H1 (cell line): ENCODE measurements at regions not wholly inside any gene's neighbourhood (a gene's known extent, or its start where the extent isn't known, plus 50 kb on each side); places are given as distances from the start of the nearest gene placed in this dataset.

Source experiments
- CTCF ChIA-PET: fragments of 300-600 bp; sonication (Branson Sonifier 250); formaldehyde crosslinking; loops from one replicate; lab custom pipeline; 2021; ENCODE audit not compliant: partially characterized antibody; lab: Charles Lee
- POLR2A ChIA-PET: fragments of 300-600 bp; sonication (Branson Sonifier 250); formaldehyde crosslinking; loops from one replicate; lab custom pipeline; 2021; ENCODE audit warnings: inconsistent platforms; ENCODE audit not compliant: partially characterized antibody; lab: Charles Lee
- DNase-seq, 2 experiments: peaks; one replicate each; pipeline versions ENCODE4 v3.0.0 to v3.0.0-alpha.2; 2010 to 2022; ENCODE audit warnings: low spot score in 2 of 2, low read depth in 1 of 2, mixed read lengths in 1 of 2
- FAIRE-seq: peaks from 2 replicates; lab custom pipeline; 2011; peaks lifted over from hg19 to GRCh38; lab: Jason Lieb, UNC
- H2AFZ ChIP-seq: 2 replicates; pipeline ENCODE4 v1.8.1; 2012; ENCODE audit warnings: low read length, inconsistent platforms
- H2AK5ac ChIP-seq: 2 replicates; pipeline ENCODE4 v1.6.1; 2013; ENCODE audit warnings: low read depth, low read length
- H2BK120ac ChIP-seq: replicated peaks from 2 replicates; pipeline ENCODE3; 2013; ENCODE audit warnings: low read depth, low read length, inconsistent platforms
- H2BK12ac ChIP-seq: 2 replicates; pipeline ENCODE4 v1.6.1; 2013; ENCODE audit warnings: low read depth, low read length
- H2BK15ac ChIP-seq: 2 replicates; pipeline ENCODE4 v1.6.1; 2013; ENCODE audit warnings: low read length
- H2BK20ac ChIP-seq: 2 replicates; pipeline ENCODE4 v1.6.1; 2013; ENCODE audit warnings: low read length
- H2BK5ac ChIP-seq: 2 replicates; pipeline ENCODE4 v1.6.1; 2013; ENCODE audit warnings: low read depth, low read length
- H3K14ac ChIP-seq: 2 replicates; pipeline ENCODE4 v1.6.1; 2013; ENCODE audit warnings: inconsistent platforms; ENCODE audit not compliant: insufficient read length
- H3K18ac ChIP-seq: 2 replicates; pipeline ENCODE4 v1.6.1; 2013; ENCODE audit warnings: low read length; ENCODE audit errors: extremely low read depth
- H3K23ac ChIP-seq: 2 replicates; pipeline ENCODE4 v1.6.1; 2013; ENCODE audit warnings: inconsistent platforms; ENCODE audit not compliant: insufficient read length
- H3K23me2 ChIP-seq: 2 replicates; pipeline ENCODE4 v1.6.1; 2013; ENCODE audit warnings: low read depth, low read length
- H3K27ac ChIP-seq: 2 replicates; pipeline ENCODE4 v1.6.1; 2011; ENCODE audit warnings: low read depth, low read length, inconsistent platforms
- H3K27me3 ChIP-seq, 4 experiments: replicated peaks in 1 of 4; 1 replicate in 1 of 4; 2 replicates in 3 of 4; pipeline versions ENCODE4 v1.6.1 to v1.8.1; 2011 to 2013; ENCODE audit warnings: low read length in 3 of 4, mild to moderate bottlenecking in 3 of 4, inconsistent platforms in 2 of 4, mixed read lengths in 2 of 4, moderate library complexity in 1 of 4; ENCODE audit not compliant: control insufficient read depth in 3 of 4, insufficient read depth in 3 of 4; ENCODE audit errors: extremely low read depth in 1 of 4
- H3K36me3 ChIP-seq, 4 experiments: 2 replicates each; pipeline versions ENCODE4 v1.6.1 to v1.8.1; 2011 to 2013; ENCODE audit warnings: mild to moderate bottlenecking in 4 of 4, low read length in 3 of 4, moderate library complexity in 2 of 4, control low read depth in 1 of 4, inconsistent platforms in 1 of 4; ENCODE audit not compliant: insufficient read depth in 4 of 4, control insufficient read depth in 2 of 4
- H3K4ac ChIP-seq: replicated peaks from 2 replicates; pipeline ENCODE3; 2013; ENCODE audit warnings: low read length, low read depth, mixed read lengths, inconsistent platforms; ENCODE audit not compliant: insufficient read length
- H3K4me1 ChIP-seq, 4 experiments: replicated peaks in 1 of 4; 1 replicate in 1 of 4; 2 replicates in 3 of 4; pipeline versions ENCODE4 v1.6.1 to v1.8.1; 2011 to 2013; ENCODE audit warnings: low read length in 3 of 4, inconsistent platforms in 2 of 4, mixed read lengths in 1 of 4; ENCODE audit not compliant: insufficient read depth in 4 of 4, control insufficient read depth in 3 of 4
- H3K4me2 ChIP-seq, 2 experiments: 2 replicates each; pipeline versions ENCODE4 v1.6.1 to v1.8.1; 2011 to 2013; ENCODE audit warnings: low read depth in 2 of 2, low read length in 2 of 2, control low read depth in 1 of 2, inconsistent platforms in 1 of 2, mild to moderate bottlenecking in 1 of 2; ENCODE audit not compliant: insufficient read depth in 1 of 2
- H3K4me3 ChIP-seq, 4 experiments: fragments of 200-600, 300-600 bp in 1 of 4; sonication (generic), shearing (Covaris generic), sonication (Bioruptor Twin) in 1 of 4; 2 replicates each; pipeline versions ENCODE4 v1.5.1 to v1.8.1; 2011 to 2016; ENCODE audit warnings: low read length in 4 of 4, low read depth in 3 of 4, control low read depth in 2 of 4, inconsistent platforms in 2 of 4, mild to moderate bottlenecking in 2 of 4, mixed read lengths in 1 of 4, moderate library complexity in 1 of 4; ENCODE audit not compliant: insufficient read depth in 2 of 4; ENCODE audit errors: extremely low read depth in 1 of 4
- H3K56ac ChIP-seq: replicated peaks from 2 replicates; pipeline ENCODE3; 2013; ENCODE audit warnings: low read depth, mild to moderate bottlenecking, mixed read lengths, low read length, inconsistent platforms; ENCODE audit not compliant: insufficient read length
- H3K79me1 ChIP-seq: 2 replicates; pipeline ENCODE4 v1.6.1; 2013; ENCODE audit warnings: low read depth, low read length, control low read depth
- H3K79me2 ChIP-seq, 2 experiments: 2 replicates each; pipeline versions ENCODE4 v1.6.1 to v1.8.1; 2012 to 2013; ENCODE audit warnings: low read length in 2 of 2, mild to moderate bottlenecking in 2 of 2, inconsistent platforms in 1 of 2; ENCODE audit not compliant: insufficient read depth in 2 of 2, control insufficient read depth in 1 of 2
- H3K9ac ChIP-seq, 4 experiments: replicated peaks in 1 of 4; 1 replicate in 1 of 4; 2 replicates in 3 of 4; pipeline versions ENCODE4 v1.6.1 to v1.8.1; 2011 to 2013; ENCODE audit warnings: low read depth in 3 of 4, low read length in 3 of 4, control low read depth in 2 of 4, mild to moderate bottlenecking in 2 of 4, moderate library complexity in 2 of 4, inconsistent platforms in 1 of 4; ENCODE audit errors: extremely low read depth in 1 of 4
- H3K9me3 ChIP-seq, 2 experiments: 2 replicates each; pipeline versions ENCODE4 v1.6.1 to v1.8.1; 2012 to 2013; ENCODE audit warnings: mild to moderate bottlenecking in 2 of 2, moderate library complexity in 2 of 2, control low read depth in 1 of 2, inconsistent platforms in 1 of 2, low read depth in 1 of 2, low read length in 1 of 2, mixed read lengths in 1 of 2; ENCODE audit not compliant: insufficient read depth in 2 of 2
- H4K20me1 ChIP-seq, 2 experiments: replicated peaks in 1 of 2; 2 replicates each; pipeline versions ENCODE3 to v1.8.1; 2011 to 2013; ENCODE audit warnings: inconsistent platforms in 2 of 2, low read length in 2 of 2, mild to moderate bottlenecking in 1 of 2; ENCODE audit not compliant: insufficient read depth in 2 of 2, control insufficient read depth in 1 of 2
- H4K5ac ChIP-seq: 2 replicates; pipeline ENCODE4 v1.6.1; 2013; ENCODE audit warnings: low read length, low read depth, mixed read lengths, inconsistent platforms; ENCODE audit not compliant: insufficient read length
- H4K8ac ChIP-seq: 2 replicates; pipeline ENCODE4 v1.8.0; 2013; ENCODE audit warnings: mild to moderate bottlenecking, moderate library complexity, low read length, inconsistent platforms; ENCODE audit not compliant: insufficient read depth; ENCODE audit errors: extremely low read depth
- H4K91ac ChIP-seq: replicated peaks from 2 replicates; pipeline ENCODE3; 2013; ENCODE audit warnings: low read length, mixed read lengths, inconsistent platforms; ENCODE audit not compliant: insufficient read length
- CREB1 ChIP-seq: IDR thresholded peaks from 2 replicates; pipeline ENCODE4 v1.6.1; 2012; ENCODE audit warnings: inconsistent platforms
- EP300 ChIP-seq, 2 experiments: IDR thresholded peaks; 1 replicate in 1 of 2; 2 replicates in 1 of 2; pipeline ENCODE4 v1.6.1; 2011 to 2012; ENCODE audit warnings: low read depth in 2 of 2, low read length in 2 of 2, mild to moderate bottlenecking in 2 of 2, borderline replicate concordance in 1 of 2, inconsistent platforms in 1 of 2, moderate library complexity in 1 of 2
- EZH2 ChIP-seq: fragments of 200-600 bp; sonication (generic); IDR thresholded peaks from 2 replicates; pipeline ENCODE4 v1.7.1; 2012; ENCODE audit warnings: low read depth, mild to moderate bottlenecking, moderate library complexity, low read length, inconsistent platforms; ENCODE audit not compliant: severe bottlenecking
- JUN ChIP-seq: IDR thresholded peaks from 2 replicates; pipeline ENCODE4 v1.6.1; 2011; ENCODE audit warnings: low read depth, mild to moderate bottlenecking, improper control_type of control experiment, low read length
- KDM4A ChIP-seq: IDR thresholded peaks from one replicate; pipeline ENCODE4 v1.7.1; 2012; ENCODE audit warnings: low read depth, mild to moderate bottlenecking, moderate library complexity, low read length, inconsistent platforms; ENCODE audit not compliant: severe bottlenecking
- NANOG ChIP-seq: IDR thresholded peaks from 2 replicates; pipeline ENCODE4 v1.6.1; 2011; ENCODE audit warnings: low read length, low read depth, mild to moderate bottlenecking, inconsistent platforms; ENCODE audit not compliant: insufficient read depth, poor library complexity, severe bottlenecking
- NRF1 ChIP-seq: IDR thresholded peaks from 2 replicates; pipeline ENCODE4 v1.6.1; 2011; ENCODE audit warnings: mild to moderate bottlenecking, low read depth, low read length, improper control_type of control experiment
- PHF8 ChIP-seq: fragments of 200-600 bp; sonication (generic); conservative IDR thresholded peaks from 2 replicates; pipeline ENCODE4 v1.7.1; 2012; ENCODE audit warnings: low read depth, mild to moderate bottlenecking, inconsistent platforms, low read length, moderate library complexity
- POLR2A ChIP-seq, 2 experiments: IDR thresholded peaks; 1 replicate in 1 of 2; 2 replicates in 1 of 2; pipeline ENCODE4 v1.6.1; 2011; ENCODE audit warnings: low read depth in 2 of 2, low read length in 2 of 2, mild to moderate bottlenecking in 2 of 2; ENCODE audit errors: control extremely low read depth in 1 of 2
- RFX5 ChIP-seq: IDR thresholded peaks from 2 replicates; pipeline ENCODE4 v1.6.1; 2011; ENCODE audit warnings: low read depth, low read length, improper control_type of control experiment, borderline replicate concordance
- RNF2 ChIP-seq: fragments of 200-900, 300-1000 bp; sonication (generic); IDR thresholded peaks from 2 replicates; pipeline ENCODE4 v1.7.1; 2016; ENCODE audit warnings: borderline replicate concordance, low read depth, mild to moderate bottlenecking, antibody characterized with exemption, low read length; ENCODE audit not compliant: poor library complexity, severe bottlenecking; ENCODE audit errors: missing control alignments
- TAF7 ChIP-seq: optimal IDR thresholded peaks from 2 replicates; pipeline ENCODE3; 2011; ENCODE audit warnings: low read depth, mild to moderate bottlenecking, inconsistent platforms, low read length, moderate library complexity, borderline replicate concordance
- TBP ChIP-seq: IDR thresholded peaks from 2 replicates; pipeline ENCODE4 v1.6.1; 2011; ENCODE audit warnings: low read depth, low read length, improper control_type of control experiment
- WGBS, 2 experiments: shearing (Covaris generic) in 1 of 2; methylation state at CpG; one replicate each; pipeline versions ENCODE4 v1.1.6 to v1.1.7; 2013 to 2015; ENCODE audit warnings: low lambda C conversion rate in 2 of 2, mixed read lengths in 2 of 2, inconsistent platforms in 1 of 2, low coverage in 1 of 2, missing lambda C conversion rate in 1 of 2; ENCODE audit not compliant: insufficient replicate concordance in 2 of 2, insufficient coverage in 1 of 2, insufficient read length in 1 of 2; ENCODE audit errors: extremely low coverage in 1 of 2, missing lambda C conversion rate in 1 of 2; 5-methylcytosine and 5-hydroxymethylcytosine counted together

GRCh38 chrX:42399632-42400024 lies 378.3 kb downstream of the PPP1R2C start:
- FAIRE-seq (no peak), DNase-seq (no peak)
- POLR2A ChIA-PET = no interaction called here
- Histone ChIP-seq H3K4me1 (no peaks in the 10 kb centered on the region), H3K27me3 (no peaks in the 10 kb centered on the region), H4K5ac (no peak overlapping the region), H2AFZ (no peak overlapping the region), H3K18ac (no peak overlapping the region), H2BK120ac (no peak overlapping the region), H3K4me3 (no peak overlapping the region), H3K4ac (no peak overlapping the region), H3K4me2 (no peak overlapping the region), H2BK20ac (no peak overlapping the region), H3K23me2 (no peaks in the 10 kb centered on the region), H3K9me3 (no peaks in the 10 kb centered on the region), H4K20me1 (no peaks in the 10 kb centered on the region), H4K91ac (no peak overlapping the region), H2BK5ac (no peak overlapping the region), H3K56ac (no peak overlapping the region), H4K8ac (no peak overlapping the region), H3K27ac (no peak overlapping the region), H2AK5ac (no peak overlapping the region), H3K36me3 (no peaks in the 10 kb centered on the region), H2BK15ac (no peak overlapping the region), H2BK12ac (no peak overlapping the region), H3K79me2 (no peaks in the 10 kb centered on the region), H3K9ac (no peak overlapping the region), H3K79me1 (no peaks in the 10 kb centered on the region), H3K23ac (no peak overlapping the region), H3K14ac (no peak overlapping the region)
- CTCF ChIA-PET = no interaction called here
- 65% methylated on average over 2 of the region's 2 CpGs; no CpG with 5 or more reads in 1 of the 2 experiments for WGBS, 2 experiments
- TF ChIP-seq RNF2 (no peak), JUN (no peak), CREB1 (no peak), KDM4A (no peak), TBP (no peak), POLR2A (IDR thresholded peaks at IDR 0.05; ENCODE audit: control extremely low read depth in 1 of 2, low read depth in 2 of 2, low read length in 2 of 2) (no peak), NRF1 (no peak), TAF7 (no peak), PHF8 (no peak), RFX5 (no peak), EP300 (IDR thresholded peaks at IDR 0.05; ENCODE audit: borderline replicate concordance in 1 of 2, low read depth in 2 of 2, low read length in 2 of 2) (no peak), NANOG (no peak), EZH2 (no peak)
